PFSK-1 (cell line): ENCODE measurements at regions not wholly inside any gene's neighbourhood (a gene's known extent, or its start where the extent isn't known, plus 50 kb on each side); places are given as distances from the start of the nearest gene placed in this dataset.

Experiments used
- FOXP2 ChIP-seq: optimal IDR thresholded peaks from 2 replicates; pipeline ENCODE3; 2011; ENCODE audit warnings: borderline replicate concordance, control low read depth, inconsistent platforms; ENCODE audit not compliant: insufficient read depth; ENCODE audit errors: extremely low read length, extremely low read depth
- POLR2AphosphoS5 ChIP-seq: IDR thresholded peaks from 2 replicates; pipeline ENCODE4 v1.6.1; 2012; ENCODE audit warnings: low read depth, mild to moderate bottlenecking, control low read depth, low read length, moderate library complexity
- REST ChIP-seq, 2 experiments: IDR thresholded peaks; 2 replicates each; pipeline versions ENCODE4 v1.6.1 to v1.8.0; 2011 to 2012; ENCODE audit warnings: low read depth in 2 of 2, low read length in 2 of 2, control low read depth in 1 of 2, inconsistent platforms in 1 of 2, mild to moderate bottlenecking in 1 of 2, moderate library complexity in 1 of 2; ENCODE audit not compliant: insufficient read depth in 1 of 2
- SIN3A ChIP-seq: IDR thresholded peaks from 2 replicates; pipeline ENCODE4 v1.6.1; 2012; ENCODE audit warnings: mild to moderate bottlenecking, low read length, moderate library complexity, borderline replicate concordance; ENCODE audit not compliant: insufficient read depth
- TAF1 ChIP-seq: IDR thresholded peaks from 2 replicates; pipeline ENCODE4 v1.6.1; 2012; ENCODE audit warnings: low read length, control low read depth, borderline replicate concordance; ENCODE audit not compliant: insufficient read depth

- TF ChIP-seq REST (IDR thresholded peaks at IDR 0.05; ENCODE audit: insufficient read depth in 1 of 2, low read depth in 2 of 2, low read length in 2 of 2) = no peak
- TF ChIP-seq POLR2AphosphoS5 = no peak
- TF ChIP-seq TAF1 = no peak
- TF ChIP-seq SIN3A = no peak
- no peak for TF ChIP-seq FOXP2
Measured at GRCh38 chr5:53298841-53299240, 181.6 kb upstream of the FST start.
